NCI-H2081 treated with DMSO at 0.1 percent for 48 hours (cell line): ENCODE measurements at regions not wholly inside any gene's neighbourhood (a gene's known extent, or its start where the extent isn't known, plus 50 kb on each side); places are given as distances from the start of the nearest gene placed in this dataset.
"Not testable (repeated sequence)": the region's sequence is repeated elsewhere in the genome, so short reads cannot be mapped to it uniquely, and the experiment has no call there.

ENCODE experiments used
- DNase-seq: peaks from one replicate; lab custom pipeline; 2025; lab: John Stamatoyannopoulos, UW

- DNase-seq: no peak
These were observed 205.8 kb downstream of the NDUFA10 start for GRCh38 chr2:239819091-239819973.

- no peak for DNase-seq
These were observed 206.6 kb downstream of the NDUFA10 start for GRCh38 chr2:239818531-239819011.

DNA sequence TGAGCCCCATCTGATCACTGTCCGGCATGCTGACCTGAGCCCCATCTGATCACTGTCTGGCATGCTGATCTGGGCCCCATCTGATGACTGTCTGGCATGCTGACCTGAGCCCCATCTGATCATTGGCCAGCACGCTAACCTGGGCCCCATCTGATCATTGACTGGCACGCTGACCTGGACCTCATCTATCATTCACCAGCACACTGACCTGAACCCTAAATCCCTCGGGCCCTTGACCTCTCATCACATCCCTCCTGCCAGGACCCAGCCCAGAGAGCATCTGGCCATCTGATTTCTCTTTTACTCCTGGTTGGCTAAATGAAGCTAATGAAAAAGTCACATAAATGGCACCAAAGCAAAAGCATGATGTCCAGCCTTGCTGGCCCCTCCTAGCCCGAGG, 207.1 kb downstream of the NDUFA10 start:
- no peak for DNase-seq

GRCh38 chr2:239817468-239818031, 207.6 kb downstream of the NDUFA10 start:
- DNase-seq: not testable (repeated sequence)

GRCh38 chr2:239816576-239817467, 208.3 kb downstream of the NDUFA10 start:
- no peak for DNase-seq

GRCh38 chr2:239815671-239816070, 209.5 kb downstream of the NDUFA10 start:
- DNase-seq: no peak

- no peak for DNase-seq
These were observed 210.1 kb downstream of the NDUFA10 start for GRCh38 chr2:239814861-239815601.

DNA sequence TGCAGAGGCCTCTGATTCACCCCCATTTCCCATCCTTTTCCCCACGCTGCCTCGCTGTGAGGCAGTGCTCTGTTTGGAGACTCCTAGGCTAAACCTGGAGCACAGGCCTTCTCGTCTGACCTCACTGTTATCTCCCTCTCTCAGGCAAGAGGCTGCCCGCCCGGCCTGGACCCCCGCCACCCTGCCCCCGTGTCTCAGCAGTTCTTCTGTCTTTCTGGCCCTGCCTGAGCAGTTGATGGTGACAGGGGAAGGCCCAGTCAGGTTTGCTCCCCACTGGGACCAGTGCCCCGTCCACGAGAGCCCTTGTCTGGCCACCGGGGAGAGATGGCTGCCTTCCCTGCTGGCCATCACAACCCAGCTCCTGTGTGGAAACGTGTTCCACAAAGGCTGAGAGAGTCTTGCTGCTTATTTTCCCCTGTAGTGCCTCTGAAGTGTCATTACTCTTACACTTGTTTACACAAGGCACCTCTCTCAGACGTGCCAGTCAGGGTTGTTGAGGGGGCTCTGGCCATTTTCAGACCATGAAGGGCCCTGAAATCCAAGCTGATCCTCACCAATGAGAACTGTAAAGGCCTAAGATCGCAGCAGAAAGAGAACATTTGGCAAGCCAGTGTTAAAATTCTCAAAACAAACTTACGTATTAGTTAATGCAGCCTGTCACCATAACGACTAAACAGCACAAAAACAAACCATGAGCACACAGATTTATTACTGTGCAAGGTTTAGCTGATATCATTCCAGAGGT, 210.9 kb downstream of the NDUFA10 start:
- DNase-seq: no peak

- DNase-seq: no peak
These were observed 211.7 kb downstream of the NDUFA10 start for GRCh38 chr2:239813261-239814115.

DNA sequence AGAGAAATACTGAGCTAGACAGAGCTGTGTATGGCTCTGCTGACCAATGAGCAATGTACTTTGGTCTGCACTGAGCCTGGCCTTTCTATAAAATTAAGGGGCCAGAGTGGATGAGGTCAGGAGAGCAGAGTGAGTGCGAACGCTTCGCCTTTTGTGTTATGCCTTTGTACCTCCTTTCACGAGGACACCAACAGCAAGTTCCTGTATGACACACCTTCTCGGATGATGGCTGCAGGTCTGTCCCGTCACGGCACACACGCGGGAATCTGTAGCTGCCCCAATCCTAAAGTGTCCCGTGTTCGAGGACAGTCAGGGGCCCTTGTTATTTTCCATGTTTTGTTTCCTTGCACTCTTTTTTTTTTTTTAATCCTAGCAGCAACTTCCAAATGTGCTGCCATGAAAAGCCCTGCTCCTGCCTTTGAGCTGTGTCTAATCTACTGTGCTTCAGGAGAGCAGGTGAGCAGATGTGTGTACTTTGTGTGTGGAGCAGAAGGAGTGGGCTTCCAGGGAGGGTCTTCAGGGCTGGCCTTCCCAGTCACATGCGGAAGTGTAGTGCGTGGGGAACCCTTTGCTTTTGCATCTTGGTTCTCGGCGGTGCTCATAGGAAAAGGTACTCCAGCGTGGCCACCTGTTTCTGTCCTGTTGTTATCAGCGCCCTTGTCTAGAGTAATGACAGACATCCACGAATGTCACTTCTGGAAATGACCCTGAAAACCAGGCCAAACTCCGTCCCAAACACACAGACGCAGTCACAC, 213.2 kb downstream of the NDUFA10 start:
- DNase-seq: no peak

- no peak for DNase-seq
These were observed 213.9 kb downstream of the NDUFA10 start for GRCh38 chr2:239811111-239811781.

GRCh38 chr2:239809391-239809790, 215.8 kb downstream of the NDUFA10 start:
- no peak for DNase-seq

- DNase-seq: no peak
These were observed 217.6 kb downstream of the NDUFA10 start for GRCh38 chr2:239807568-239807967.

GRCh38 chr2:239806758-239807434, 218.2 kb downstream of the NDUFA10 start:
- no peak for DNase-seq

GRCh38 chr2:239806276-239806675, 218.9 kb downstream of the NDUFA10 start:
- no peak for DNase-seq

DNA sequence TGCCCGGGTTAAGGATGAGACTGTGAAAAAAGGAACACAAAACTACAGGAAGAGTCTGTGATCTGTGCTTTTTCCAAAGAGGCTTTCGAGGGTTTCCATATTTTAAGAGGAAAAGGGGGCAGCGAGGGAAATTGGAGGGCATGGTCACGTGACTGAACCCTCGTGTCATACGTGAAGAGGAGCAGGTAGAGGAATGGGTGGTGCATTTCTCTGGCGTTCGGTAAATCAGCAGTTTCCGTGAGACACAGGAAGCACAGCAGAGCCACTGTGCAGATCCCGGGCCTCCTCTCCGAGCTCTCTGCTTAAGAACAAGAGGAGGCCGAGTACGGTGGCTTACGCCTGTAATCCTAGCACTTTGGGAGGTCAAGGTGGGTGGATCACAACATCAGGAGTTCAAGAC, 219.7 kb downstream of the NDUFA10 start:
- no peak for DNase-seq

- no peak for DNase-seq
These were observed 220.2 kb downstream of the NDUFA10 start for GRCh38 chr2:239805043-239805329.
